Uterus (tissue), 2 donors: ENCODE measurements at regions not wholly inside any gene's neighbourhood (a gene's known extent, or its start where the extent isn't known, plus 50 kb on each side); places are given as distances from the start of the nearest gene placed in this dataset.

ENCODE experiments used
- POLR2A ChIP-seq, 2 donors: fragments of 450-650 bp; IDR thresholded peaks; one replicate each; pipeline ENCODE4 v1.6.1; 2016; ENCODE audit warnings: antibody characterized with exemption in 2 of 2, mild to moderate bottlenecking in 1 of 2, moderate library complexity in 1 of 2
- TF ChIP-seq, protein P1 (sequence below), 4 experiments: fragments of 200-600 bp in 2 of 4; fragments of 450-650 bp in 2 of 4; sonication (generic) in 2 of 4; IDR thresholded peaks; one replicate each; pipeline ENCODE4 v1.5.1; 2016 to 2019; ENCODE audit warnings: antibody characterized with exemption in 4 of 4, mild to moderate bottlenecking in 2 of 4, moderate library complexity in 1 of 4

DNA sequence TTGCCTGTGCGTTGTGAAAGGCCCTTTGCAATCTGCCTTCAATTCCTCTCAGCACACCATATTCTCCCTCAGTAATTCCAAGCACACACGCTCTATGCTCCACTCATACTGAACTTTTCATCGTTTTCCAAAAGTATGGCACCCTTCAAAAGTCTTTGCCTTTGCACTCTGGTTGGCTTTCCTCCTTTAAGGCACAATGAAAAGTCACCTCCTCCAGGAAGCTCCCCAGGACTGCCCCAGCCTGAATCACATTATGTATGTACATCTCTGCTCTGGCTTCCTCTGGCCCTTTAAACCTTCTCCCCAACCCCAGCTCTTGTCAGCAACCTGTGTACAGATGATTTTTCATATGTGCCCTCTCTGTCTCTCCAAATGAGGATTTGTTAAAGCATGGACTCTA lies 250.7 kb downstream of the MAF start:
- TF ChIP-seq, protein P1, sequence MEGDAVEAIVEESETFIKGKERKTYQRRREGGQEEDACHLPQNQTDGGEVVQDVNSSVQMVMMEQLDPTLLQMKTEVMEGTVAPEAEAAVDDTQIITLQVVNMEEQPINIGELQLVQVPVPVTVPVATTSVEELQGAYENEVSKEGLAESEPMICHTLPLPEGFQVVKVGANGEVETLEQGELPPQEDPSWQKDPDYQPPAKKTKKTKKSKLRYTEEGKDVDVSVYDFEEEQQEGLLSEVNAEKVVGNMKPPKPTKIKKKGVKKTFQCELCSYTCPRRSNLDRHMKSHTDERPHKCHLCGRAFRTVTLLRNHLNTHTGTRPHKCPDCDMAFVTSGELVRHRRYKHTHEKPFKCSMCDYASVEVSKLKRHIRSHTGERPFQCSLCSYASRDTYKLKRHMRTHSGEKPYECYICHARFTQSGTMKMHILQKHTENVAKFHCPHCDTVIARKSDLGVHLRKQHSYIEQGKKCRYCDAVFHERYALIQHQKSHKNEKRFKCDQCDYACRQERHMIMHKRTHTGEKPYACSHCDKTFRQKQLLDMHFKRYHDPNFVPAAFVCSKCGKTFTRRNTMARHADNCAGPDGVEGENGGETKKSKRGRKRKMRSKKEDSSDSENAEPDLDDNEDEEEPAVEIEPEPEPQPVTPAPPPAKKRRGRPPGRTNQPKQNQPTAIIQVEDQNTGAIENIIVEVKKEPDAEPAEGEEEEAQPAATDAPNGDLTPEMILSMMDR (IDR thresholded peaks at IDR 0.05): no peak
- TF ChIP-seq POLR2A (IDR thresholded peaks at IDR 0.05): no peak
